HG03521 (cell line): ENCODE measurements at regions not wholly inside any gene's neighbourhood (a gene's known extent, or its start where the extent isn't known, plus 50 kb on each side); places are given as distances from the start of the nearest gene placed in this dataset.

Source experiments
- ATAC-seq: cut with Tn5 transposase; IDR thresholded peaks from one replicate; pipeline ENCODE4 v1.9.1; 2021; ENCODE audit warnings: mild to moderate bottlenecking, moderate library complexity; ENCODE audit not compliant: unreplicated experiment

- ATAC-seq = no peak
Observed at GRCh38 chr2:129236601-129237000, 742.9 kb upstream of the RAB6C start.

- no peak for ATAC-seq
Observed at GRCh38 chr2:129237966-129238725, 741.3 kb upstream of the RAB6C start.

- ATAC-seq = no peak
Observed at GRCh38 chr2:129239141-129239540, 740.3 kb upstream of the RAB6C start.

- no peak for ATAC-seq
Observed at GRCh38 chr2:129240061-129240460, 739.4 kb upstream of the RAB6C start.

- ATAC-seq = no peak
Observed at GRCh38 chr2:129242269-129242668, 737.2 kb upstream of the RAB6C start.

GRCh38 chr2:129247751-129248150, 731.7 kb upstream of the RAB6C start:
- no peak for ATAC-seq

- no peak for ATAC-seq
Observed at GRCh38 chr2:129248198-129248597, 731.3 kb upstream of the RAB6C start.

- ATAC-seq = no peak
Observed at GRCh38 chr2:129252781-129253460, 726.5 kb upstream of the RAB6C start.

- ATAC-seq = no peak
Observed at GRCh38 chr2:129253461-129253812, 726.0 kb upstream of the RAB6C start.

- no peak for ATAC-seq
Observed at GRCh38 chr2:129254718-129255117, 724.7 kb upstream of the RAB6C start.

GRCh38 chr2:129255610-129256313, 723.7 kb upstream of the RAB6C start:
- no peak for ATAC-seq

- ATAC-seq = no peak
Observed at GRCh38 chr2:129256642-129257041, 722.8 kb upstream of the RAB6C start.

- no peak for ATAC-seq
Observed at GRCh38 chr2:129262934-129263333, 716.5 kb upstream of the RAB6C start.

- ATAC-seq = no peak
Observed at GRCh38 chr2:129263939-129264338, 715.5 kb upstream of the RAB6C start.

GRCh38 chr2:129267559-129267958, 711.9 kb upstream of the RAB6C start:
- no peak for ATAC-seq

GRCh38 chr2:129273266-129274037, 706.0 kb upstream of the RAB6C start:
- ATAC-seq = no peak

- no peak for ATAC-seq
Observed at GRCh38 chr2:129274038-129274415, 705.4 kb upstream of the RAB6C start.

GRCh38 chr2:129274918-129275317, 704.5 kb upstream of the RAB6C start:
- ATAC-seq = no peak

GRCh38 chr2:129275706-129276105, 703.8 kb upstream of the RAB6C start:
- no peak for ATAC-seq

- ATAC-seq = no peak
Observed at GRCh38 chr2:129276978-129277584, 702.4 kb upstream of the RAB6C start.

- ATAC-seq = no peak
Observed at GRCh38 chr2:129277585-129277981, 701.9 kb upstream of the RAB6C start.
